Lower leg skin (tissue), 4 donors: ENCODE measurements at regions not wholly inside any gene's neighbourhood (a gene's known extent, or its start where the extent isn't known, plus 50 kb on each side); places are given as distances from the start of the nearest gene placed in this dataset.

ENCODE experiments used
- DNase-seq, 2 donors: peaks; one replicate each; pipeline ENCODE4 v3.0.0-alpha.2; 2019; ENCODE audit warnings: low spot score in 2 of 2
- H3K4me3 ChIP-seq: fragments of 200-600 bp; sonication (generic); 2 replicates; pipeline ENCODE4 v1.5.1; 2017; ENCODE audit warnings: mild to moderate bottlenecking, low read depth; ENCODE audit not compliant: poor library complexity, severe bottlenecking
- POLR2A ChIP-seq, 2 donors: fragments of 450-650 bp; IDR thresholded peaks; one replicate each; pipeline ENCODE4 v1.6.1; 2016 to 2017; ENCODE audit warnings: antibody characterized with exemption in 2 of 2, mild to moderate bottlenecking in 1 of 2, moderate library complexity in 1 of 2
- WGBS, 2 donors: methylation state at CpG; one replicate each; pipeline ENCODE4 v1.1.5; 2018; 5-methylcytosine and 5-hydroxymethylcytosine counted together
- intact Hi-C: fragments of 100-400 bp; cut with DNase I; formaldehyde crosslinking; loops from one replicate; pipeline ENCODE4 v1.15.0; 2023; ENCODE audit warnings: low total_unique reads
- TF ChIP-seq, protein P1 (sequence below), 3 donors: fragments of 450-650 bp; IDR thresholded peaks; one replicate each; pipeline ENCODE4 v1.5.1; 2016; ENCODE audit warnings: antibody characterized with exemption in 3 of 3, mild to moderate bottlenecking in 3 of 3, moderate library complexity in 2 of 3

DNA sequence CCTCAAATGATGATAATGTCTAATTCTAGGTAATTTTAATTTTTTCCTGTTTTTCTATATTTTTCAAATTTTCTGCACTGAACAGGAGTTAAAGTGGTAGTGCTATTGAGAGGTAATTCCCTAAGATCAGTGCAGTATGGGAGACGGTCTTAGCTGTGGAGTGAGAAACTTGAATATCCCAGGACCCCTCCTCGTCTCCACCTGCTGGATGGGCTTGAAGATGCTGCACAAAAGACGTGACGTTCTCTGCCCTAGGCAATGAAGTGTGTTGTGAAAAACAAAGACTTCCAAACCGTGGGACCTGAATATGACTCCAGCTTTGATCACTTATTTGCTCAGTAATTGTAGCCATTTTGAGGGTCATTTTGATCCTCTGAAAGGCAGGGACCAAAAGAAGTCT, 298.1 kb downstream of the VRK1 start:
- TF ChIP-seq POLR2A (IDR thresholded peaks at IDR 0.05), result no peak
- TF ChIP-seq, protein P1, sequence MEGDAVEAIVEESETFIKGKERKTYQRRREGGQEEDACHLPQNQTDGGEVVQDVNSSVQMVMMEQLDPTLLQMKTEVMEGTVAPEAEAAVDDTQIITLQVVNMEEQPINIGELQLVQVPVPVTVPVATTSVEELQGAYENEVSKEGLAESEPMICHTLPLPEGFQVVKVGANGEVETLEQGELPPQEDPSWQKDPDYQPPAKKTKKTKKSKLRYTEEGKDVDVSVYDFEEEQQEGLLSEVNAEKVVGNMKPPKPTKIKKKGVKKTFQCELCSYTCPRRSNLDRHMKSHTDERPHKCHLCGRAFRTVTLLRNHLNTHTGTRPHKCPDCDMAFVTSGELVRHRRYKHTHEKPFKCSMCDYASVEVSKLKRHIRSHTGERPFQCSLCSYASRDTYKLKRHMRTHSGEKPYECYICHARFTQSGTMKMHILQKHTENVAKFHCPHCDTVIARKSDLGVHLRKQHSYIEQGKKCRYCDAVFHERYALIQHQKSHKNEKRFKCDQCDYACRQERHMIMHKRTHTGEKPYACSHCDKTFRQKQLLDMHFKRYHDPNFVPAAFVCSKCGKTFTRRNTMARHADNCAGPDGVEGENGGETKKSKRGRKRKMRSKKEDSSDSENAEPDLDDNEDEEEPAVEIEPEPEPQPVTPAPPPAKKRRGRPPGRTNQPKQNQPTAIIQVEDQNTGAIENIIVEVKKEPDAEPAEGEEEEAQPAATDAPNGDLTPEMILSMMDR (IDR thresholded peaks at IDR 0.05), result no peak
- no peak for DNase-seq
- 60 to 66% methylated on average over 5 of the region's 5 CpGs for WGBS, 2 donors
- intact Hi-C loops, result no loop called here
- no peak overlapping the region for H3K4me3 ChIP-seq

DNA sequence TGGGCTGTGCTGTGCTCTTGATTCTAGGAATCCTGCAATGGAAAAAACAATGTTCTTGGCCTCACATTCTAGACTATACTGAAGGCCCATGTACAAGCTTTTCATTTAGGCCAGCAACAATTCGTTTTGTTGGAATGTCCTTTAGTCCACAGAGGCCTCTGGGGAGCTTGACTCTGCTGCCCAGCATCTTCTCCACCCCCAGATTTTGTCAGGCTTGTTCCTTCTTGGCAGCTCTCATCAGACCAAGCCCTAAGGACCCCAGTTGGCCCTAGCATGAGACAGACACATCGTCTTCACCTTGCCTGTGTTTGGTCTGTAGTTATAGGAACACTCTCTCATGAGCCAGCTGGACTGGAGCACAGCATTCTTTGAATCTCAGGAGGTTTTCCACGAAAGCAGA, 300.1 kb downstream of the VRK1 start:
- 43 to 49% methylated on average over 3 of the region's 3 CpGs for WGBS, 2 donors
- no peak overlapping the region for H3K4me3 ChIP-seq
- TF ChIP-seq POLR2A (IDR thresholded peaks at IDR 0.05), result no peak
- TF ChIP-seq, protein P1 (IDR thresholded peaks at IDR 0.05), result no peak
- DNase-seq, result no peak
- intact Hi-C loops, result no loop called here

DNA sequence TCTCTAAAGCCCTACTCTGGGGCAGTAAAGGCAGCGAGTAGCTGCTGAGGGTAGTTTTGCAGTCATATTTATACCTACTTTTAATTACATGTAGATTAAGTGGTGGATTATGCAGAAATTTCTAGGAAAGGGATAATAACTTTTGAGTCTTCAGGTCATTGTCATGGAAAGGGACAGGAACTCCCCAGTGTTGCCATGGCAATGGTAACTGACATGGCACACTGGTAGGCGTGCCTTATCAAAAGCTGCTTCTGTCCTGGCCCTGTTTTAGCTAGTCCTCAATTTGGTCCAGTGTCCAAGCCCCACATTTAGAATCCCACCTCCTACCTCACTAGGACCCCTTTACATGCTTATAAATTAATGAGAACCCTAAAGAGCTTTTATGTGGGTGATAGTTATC, 303.1 kb downstream of the VRK1 start:
- TF ChIP-seq POLR2A (IDR thresholded peaks at IDR 0.05), result no peak
- TF ChIP-seq, protein P1 (IDR thresholded peaks at IDR 0.05), result no peak
- WGBS, 2 donors, result 87 to 96% methylated on average over 2 of the region's 2 CpGs
- intact Hi-C loops, result no loop called here
- DNase-seq, result no peak
- H3K4me3 ChIP-seq, result no peak overlapping the region

DNA sequence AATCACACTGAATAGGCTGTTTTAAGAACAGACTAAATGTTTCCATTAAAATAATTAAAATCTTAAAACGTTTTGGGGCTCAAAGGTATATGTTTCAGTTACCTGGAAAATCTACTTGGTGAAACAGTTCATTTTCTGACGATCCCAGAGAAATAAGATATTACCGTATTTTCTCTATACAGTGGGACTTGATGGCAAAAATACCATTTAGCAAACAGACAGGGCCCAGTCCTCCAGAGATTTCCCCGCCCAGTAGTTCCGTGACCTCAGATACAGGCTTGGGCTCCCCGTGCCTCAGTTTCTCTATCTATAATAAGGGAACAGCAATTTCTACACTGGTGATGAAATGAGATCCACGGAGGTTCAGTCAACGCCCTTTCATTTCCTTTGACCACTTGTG, 304.4 kb downstream of the VRK1 start:
- intact Hi-C loops, result no loop called here
- no peak for DNase-seq
- H3K4me3 ChIP-seq, result no peak overlapping the region
- TF ChIP-seq POLR2A (IDR thresholded peaks at IDR 0.05), result no peak
- TF ChIP-seq, protein P1 (IDR thresholded peaks at IDR 0.05), result no peak
- 72% methylated on average over 8 of the region's 8 CpGs for WGBS, 2 donors

DNA sequence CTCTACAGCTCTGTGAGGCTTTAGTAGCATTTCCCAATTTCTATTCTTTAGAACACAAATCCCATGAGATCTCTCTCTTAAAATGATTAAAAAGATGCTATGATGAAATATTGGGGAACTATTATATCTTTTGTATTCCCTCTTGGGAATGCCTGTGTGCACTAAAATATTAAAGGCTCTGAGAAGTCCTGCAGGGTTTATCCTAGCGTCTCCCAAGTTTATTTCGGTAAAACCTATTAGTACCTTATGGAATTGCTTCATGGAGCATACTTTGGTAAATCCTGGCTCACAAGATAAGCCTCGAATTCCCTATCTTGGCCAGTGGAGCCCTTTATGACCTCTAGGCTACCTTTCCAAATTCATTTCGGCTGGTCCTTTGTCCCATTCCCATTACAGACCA, 306.8 kb downstream of the VRK1 start:
- intact Hi-C loops, result no loop called here
- no peak for DNase-seq
- no peak overlapping the region for H3K4me3 ChIP-seq
- TF ChIP-seq POLR2A (IDR thresholded peaks at IDR 0.05), result no peak
- TF ChIP-seq, protein P1 (IDR thresholded peaks at IDR 0.05), result no peak
- WGBS, 2 donors, result 81 to 87% methylated on average over 4 of the region's 4 CpGs

DNA sequence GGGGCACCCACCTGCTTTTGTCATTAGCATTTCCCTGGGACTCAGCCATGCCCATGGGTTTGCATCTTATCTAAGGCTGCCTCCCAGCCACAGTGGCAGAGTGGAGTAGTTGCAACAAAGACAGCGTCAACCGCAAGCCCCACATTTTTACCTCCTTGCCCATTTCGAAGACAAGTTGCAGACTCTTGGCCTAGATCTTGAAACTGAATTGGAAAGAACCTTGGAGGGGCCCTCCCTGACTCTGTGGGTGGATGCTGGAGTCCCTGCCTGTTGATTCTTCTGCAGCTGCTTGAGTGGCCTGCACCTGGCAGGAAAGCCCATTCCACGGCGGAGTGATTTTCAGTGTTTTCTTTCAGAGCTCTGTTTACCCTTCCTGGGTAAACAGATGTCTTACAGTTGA, 309.0 kb downstream of the VRK1 start:
- WGBS, 2 donors, result 69% methylated on average over 5 of the region's 5 CpGs
- no peak for DNase-seq
- no peak overlapping the region for H3K4me3 ChIP-seq
- TF ChIP-seq, protein P1 (IDR thresholded peaks at IDR 0.05), result no peak
- no peak for TF ChIP-seq POLR2A (IDR thresholded peaks at IDR 0.05)
- intact Hi-C loops, result no loop called here
